Hippocampal formation (tissue), 2 donors: ENCODE measurements at regions not wholly inside any gene's neighbourhood (a gene's known extent, or its start where the extent isn't known, plus 50 kb on each side); places are given as distances from the start of the nearest gene placed in this dataset.
"Not testable (repeated sequence)": the region's sequence is repeated elsewhere in the genome, so short reads cannot be mapped to it uniquely, and the experiment has no call there.

Source experiments
- DNase-seq, 2 donors: peaks; one replicate each; lab custom pipeline; 2025; lab: John Stamatoyannopoulos, UW

- no peak for DNase-seq
These were observed 636.6 kb upstream of the NR2F2 start for GRCh38 chr15:95693917-95694316.

- DNase-seq, result no peak
These were observed 632.3 kb upstream of the NR2F2 start for GRCh38 chr15:95698230-95698629.

- DNase-seq, result no peak
These were observed 631.5 kb upstream of the NR2F2 start for GRCh38 chr15:95698951-95699350.

GRCh38 chr15:95699578-95699977 lies 630.9 kb upstream of the NR2F2 start:
- DNase-seq, result no peak

- not testable (repeated sequence) for DNase-seq
These were observed 629.8 kb upstream of the NR2F2 start for GRCh38 chr15:95700692-95701091.

GRCh38 chr15:95701410-95701809 lies 629.1 kb upstream of the NR2F2 start:
- no peak for DNase-seq

GRCh38 chr15:95709959-95710695 lies 620.4 kb upstream of the NR2F2 start:
- DNase-seq, result no peak

GRCh38 chr15:95712785-95713184 lies 617.7 kb upstream of the NR2F2 start:
- no peak for DNase-seq

GRCh38 chr15:95713324-95713723 lies 617.2 kb upstream of the NR2F2 start:
- no peak for DNase-seq

GRCh38 chr15:95715116-95715903 lies 615.2 kb upstream of the NR2F2 start:
- no peak for DNase-seq

GRCh38 chr15:95715906-95716656 lies 614.4 kb upstream of the NR2F2 start:
- no peak for DNase-seq

GRCh38 chr15:95716708-95717107 lies 613.8 kb upstream of the NR2F2 start:
- DNase-seq, result no peak

- no peak for DNase-seq
These were observed 612.1 kb upstream of the NR2F2 start for GRCh38 chr15:95718441-95718840.

GRCh38 chr15:95724908-95725633 lies 605.4 kb upstream of the NR2F2 start:
- DNase-seq, result no peak

GRCh38 chr15:95726891-95727290 lies 603.6 kb upstream of the NR2F2 start:
- no peak for DNase-seq

GRCh38 chr15:95733931-95734330 lies 596.6 kb upstream of the NR2F2 start:
- no peak for DNase-seq

- DNase-seq, result no peak
These were observed 595.8 kb upstream of the NR2F2 start for GRCh38 chr15:95734422-95735316.

GRCh38 chr15:95737060-95737459 lies 593.4 kb upstream of the NR2F2 start:
- DNase-seq, result no peak

GRCh38 chr15:95739131-95739530 lies 591.4 kb upstream of the NR2F2 start:
- no peak for DNase-seq

- DNase-seq, result no peak
These were observed 588.7 kb upstream of the NR2F2 start for GRCh38 chr15:95741830-95742229.

- DNase-seq, result no peak
These were observed 588.2 kb upstream of the NR2F2 start for GRCh38 chr15:95742256-95742655.
